WTC11 (cell line): ENCODE measurements at regions not wholly inside any gene's neighbourhood (a gene's known extent, or its start where the extent isn't known, plus 50 kb on each side); places are given as distances from the start of the nearest gene placed in this dataset.

ENCODE experiments used
- CREM ChIP-seq: sonication (generic); formaldehyde crosslinking; IDR thresholded peaks from 2 replicates; pipeline ENCODE4 v1.8.1; 2022; ENCODE audit warnings: mild to moderate bottlenecking, missing genetic modification reagents, moderate library complexity
- CTCF ChIP-seq: fragments of 200-600 bp; IDR thresholded peaks from 2 replicates; pipeline ENCODE4 v1.8.0; 2022; ENCODE audit warnings: antibody characterized with exemption
- ELF4 ChIP-seq: sonication (generic); formaldehyde crosslinking; IDR thresholded peaks from 2 replicates; pipeline ENCODE4 v1.8.1; 2022; ENCODE audit warnings: low read depth, mild to moderate bottlenecking, moderate library complexity, missing genetic modification reagents
- KAT7 ChIP-seq: sonication (generic); formaldehyde crosslinking; IDR thresholded peaks from 2 replicates; pipeline ENCODE4 v1.8.1; 2023; ENCODE audit warnings: missing genetic modification reagents, mild to moderate bottlenecking, borderline replicate concordance
- NR1H2 ChIP-seq: sonication (generic); formaldehyde crosslinking; IDR thresholded peaks from 2 replicates; pipeline ENCODE4 v1.9.0; 2021; ENCODE audit warnings: mild to moderate bottlenecking, moderate library complexity, missing genetic modification reagents
- SMAD3 ChIP-seq: sonication (generic); formaldehyde crosslinking; IDR thresholded peaks from 2 replicates; pipeline ENCODE4 v1.8.0; 2022; ENCODE audit warnings: missing genetic modification reagents, mild to moderate bottlenecking, borderline replicate concordance
- ZNF219 ChIP-seq: sonication (generic); formaldehyde crosslinking; IDR thresholded peaks from 2 replicates; pipeline ENCODE4 v1.8.0; 2023; ENCODE audit warnings: missing genetic modification reagents, mild to moderate bottlenecking, borderline replicate concordance
- ZNF416 ChIP-seq: fragments of 250-450 bp; sonication (Bioruptor Pico); IDR thresholded peaks from 2 replicates; pipeline ENCODE4 v1.9.0; 2021; ENCODE audit warnings: mild to moderate bottlenecking, inconsistent platforms
- TF ChIP-seq, protein P1 (sequence below): sonication (generic); formaldehyde crosslinking; IDR thresholded peaks from 2 replicates; pipeline ENCODE4 v1.8.1; 2023; ENCODE audit warnings: mild to moderate bottlenecking, missing genetic modification reagents, moderate library complexity

GRCh38 chr12:102603021-102603420 lies 122.7 kb upstream of the IGF1 start:
- no peak for TF ChIP-seq CTCF
- TF ChIP-seq KAT7 (CRISPR knock-in tag) = no peak
- no peak for TF ChIP-seq ZNF416 (CRISPR knock-in tag)
- no peak for TF ChIP-seq ELF4 (CRISPR knock-in tag)
- no peak for TF ChIP-seq CREM (CRISPR knock-in tag)
- TF ChIP-seq, protein P1, sequence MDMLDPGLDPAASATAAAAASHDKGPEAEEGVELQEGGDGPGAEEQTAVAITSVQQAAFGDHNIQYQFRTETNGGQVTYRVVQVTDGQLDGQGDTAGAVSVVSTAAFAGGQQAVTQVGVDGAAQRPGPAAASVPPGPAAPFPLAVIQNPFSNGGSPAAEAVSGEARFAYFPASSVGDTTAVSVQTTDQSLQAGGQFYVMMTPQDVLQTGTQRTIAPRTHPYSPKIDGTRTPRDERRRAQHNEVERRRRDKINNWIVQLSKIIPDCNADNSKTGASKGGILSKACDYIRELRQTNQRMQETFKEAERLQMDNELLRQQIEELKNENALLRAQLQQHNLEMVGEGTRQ = no peak
- no peak for TF ChIP-seq NR1H2
- TF ChIP-seq SMAD3 (CRISPR knock-in tag) = no peak
- no peak for TF ChIP-seq ZNF219
